Stimulated activated CD8-positive, alpha-beta memory T cell treated with anti-CD3 and anti-CD28 coated beads, Interleukin-15, amount 100 ng/mL, for 4 hours (primary cell): ENCODE measurements at regions not wholly inside any gene's neighbourhood (a gene's known extent, or its start where the extent isn't known, plus 50 kb on each side); places are given as distances from the start of the nearest gene placed in this dataset.
"Not testable (repeated sequence)": the region's sequence is repeated elsewhere in the genome, so short reads cannot be mapped to it uniquely, and the experiment has no call there.

ENCODE experiments used
- DNase-seq, 2 donors: peaks; one replicate each; pipeline ENCODE4 v3.0.0-alpha.2; 2020; ENCODE audit warnings: low read depth in 2 of 2

DNA sequence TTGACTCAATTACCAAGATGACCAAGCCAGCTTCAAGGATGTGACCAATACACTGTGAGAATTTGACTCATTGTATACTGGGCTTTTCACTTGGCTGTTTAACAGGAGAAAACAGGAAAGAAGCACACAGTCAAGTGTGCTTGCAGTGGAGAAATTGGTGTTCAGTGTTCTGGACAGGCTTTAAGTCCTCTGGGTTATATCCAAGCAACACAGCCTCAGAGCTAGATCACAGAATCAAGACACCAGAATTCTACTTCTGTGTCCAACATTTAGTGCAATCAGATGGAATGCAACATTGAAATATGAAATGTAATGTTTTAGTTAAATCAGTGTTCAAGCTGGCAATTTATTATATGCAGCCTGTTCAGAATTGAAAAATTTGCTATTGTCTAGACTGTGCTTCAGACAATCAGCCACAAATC lies 694.4 kb downstream of the LTN1 start:
- no peak for DNase-seq

DNA sequence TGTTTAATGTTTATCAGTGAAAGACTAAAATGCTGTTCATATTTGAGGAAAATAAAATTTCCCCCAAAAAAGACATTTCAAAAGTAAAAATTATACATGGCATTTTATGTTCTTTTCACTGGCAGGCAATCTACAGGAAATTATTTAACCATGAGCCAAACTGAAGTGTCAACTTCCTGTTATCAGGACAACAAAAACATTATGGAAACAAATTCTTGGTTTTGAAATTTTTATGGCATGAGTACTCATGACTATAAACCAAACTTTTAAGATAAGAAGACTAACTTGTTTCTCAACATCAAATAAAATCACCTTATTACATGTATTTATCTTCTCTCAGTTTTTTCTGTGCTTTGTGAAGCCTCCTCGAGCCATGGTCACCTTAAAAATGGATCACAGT lies 698.6 kb downstream of the LTN1 start:
- DNase-seq, result no peak

DNA sequence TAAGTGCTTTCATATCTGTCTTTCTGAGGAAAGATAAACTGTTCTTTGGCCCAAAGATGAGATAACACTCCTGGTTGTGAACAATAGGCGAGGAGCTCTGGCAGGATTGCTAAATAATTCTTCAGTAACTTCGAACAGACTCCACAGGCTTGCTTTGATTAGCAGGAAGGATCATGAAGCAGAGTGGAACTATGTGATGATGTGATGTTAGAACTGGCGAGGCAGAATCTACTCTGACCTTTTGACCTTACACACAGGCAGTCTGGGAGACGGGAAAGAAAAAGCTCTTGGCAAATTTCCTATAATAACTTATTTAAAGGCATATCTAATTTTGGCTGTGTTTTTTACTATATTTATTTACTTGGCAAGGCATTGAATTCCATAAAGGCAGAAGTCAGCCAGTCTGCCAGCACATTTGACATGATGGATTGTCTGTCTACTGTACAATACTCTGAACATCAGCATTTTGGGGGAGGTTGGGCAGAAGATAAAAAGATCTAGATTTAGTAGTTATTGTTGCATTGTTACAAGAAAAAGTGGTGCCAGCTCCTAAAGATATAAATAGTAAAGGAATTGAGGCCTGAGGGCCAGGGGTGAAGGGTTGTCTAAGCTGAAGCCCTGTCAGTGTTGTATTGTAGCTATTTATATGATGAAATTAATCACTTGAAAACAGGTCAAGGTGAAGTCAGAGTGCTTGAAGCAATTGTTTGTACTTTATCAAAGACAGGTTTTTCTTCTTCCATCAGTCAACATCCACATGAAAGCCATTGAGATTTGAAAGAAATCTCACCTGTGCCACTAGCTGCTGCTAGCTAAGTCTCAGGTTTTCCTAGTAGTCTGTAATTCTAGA lies 708.8 kb downstream of the LTN1 start:
- no peak for DNase-seq

DNA sequence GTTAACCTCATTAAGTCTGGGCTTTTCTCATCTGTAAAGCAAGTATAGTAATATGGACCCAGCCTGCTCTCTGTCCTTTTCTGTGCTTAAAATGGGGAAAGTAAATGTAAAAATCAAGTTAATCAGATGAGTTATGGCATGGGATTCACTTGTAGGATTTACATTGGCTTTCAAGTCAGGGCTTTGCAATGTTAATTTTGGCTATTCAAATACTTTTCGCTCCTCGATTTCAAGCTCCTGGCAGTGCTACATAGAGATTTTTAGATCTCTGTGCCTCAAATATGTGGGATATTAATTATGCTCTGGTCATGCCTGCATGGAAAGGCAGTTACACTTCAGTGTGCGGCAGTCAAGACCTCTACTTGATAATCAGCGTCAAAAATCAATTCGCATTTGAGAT lies 709.8 kb downstream of the LTN1 start:
- no peak for DNase-seq

DNA sequence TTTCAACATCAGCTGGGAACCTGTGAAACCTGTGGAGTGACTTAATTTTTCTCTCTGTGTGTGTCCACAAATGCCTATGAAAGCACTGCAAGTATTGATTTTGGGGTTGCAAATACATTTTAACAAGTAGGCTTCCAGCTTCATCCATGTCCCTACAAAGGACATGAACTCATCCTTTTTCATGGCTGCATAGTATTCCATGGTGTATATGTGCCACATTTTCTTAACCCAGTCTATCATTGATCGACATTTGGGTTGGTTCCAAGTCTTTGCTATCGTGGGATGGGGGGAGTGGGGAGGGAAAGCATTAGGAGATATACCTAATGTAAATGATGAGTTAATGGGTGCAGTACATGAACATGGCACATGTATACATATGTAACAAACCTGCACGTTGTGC lies 711.3 kb downstream of the LTN1 start:
- not testable (repeated sequence) for DNase-seq

- DNase-seq, result no peak
These were observed 712.1 kb downstream of the LTN1 start for GRCh38 chr21:28280611-28281010.

DNA sequence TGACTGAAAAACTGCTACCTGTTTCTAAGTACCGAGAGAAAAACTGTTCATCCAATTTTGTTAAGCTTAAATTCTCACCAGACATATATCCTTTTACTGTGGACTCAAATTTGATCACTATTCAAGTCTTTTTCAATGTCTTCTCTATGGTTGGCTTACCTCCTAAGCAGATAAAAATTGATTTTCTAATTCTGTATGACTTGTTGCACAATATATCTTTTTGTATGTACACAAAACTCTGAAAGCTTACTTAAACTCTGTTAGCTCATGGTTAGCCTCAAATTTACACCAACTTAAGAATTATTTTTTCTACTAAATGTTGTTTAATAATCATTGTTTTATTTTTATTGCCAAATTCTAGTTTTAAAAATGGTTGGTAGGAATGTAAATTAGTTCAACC lies 715.4 kb downstream of the LTN1 start:
- DNase-seq, result no peak

GRCh38 chr21:28272272-28272992 lies 720.2 kb downstream of the LTN1 start:
- DNase-seq, result no peak

DNA sequence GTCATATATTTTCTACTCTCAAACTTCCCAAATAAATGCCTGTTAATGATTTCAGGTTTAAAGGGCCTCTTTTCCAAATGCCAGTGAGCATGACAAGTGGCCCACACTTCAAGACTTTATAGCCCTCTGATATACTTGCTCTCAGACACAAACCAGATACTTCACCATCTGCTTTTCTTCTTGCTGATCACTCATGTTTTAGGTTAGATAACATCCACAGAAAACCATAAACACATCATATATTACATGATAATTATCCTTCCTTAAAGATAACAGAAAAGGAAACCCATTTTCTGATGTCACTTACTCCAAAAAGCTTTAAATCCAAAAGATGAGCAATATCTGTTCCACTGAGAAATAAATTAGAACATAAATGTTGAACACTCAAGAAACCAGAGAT lies 723.5 kb downstream of the LTN1 start:
- DNase-seq, result no peak

DNA sequence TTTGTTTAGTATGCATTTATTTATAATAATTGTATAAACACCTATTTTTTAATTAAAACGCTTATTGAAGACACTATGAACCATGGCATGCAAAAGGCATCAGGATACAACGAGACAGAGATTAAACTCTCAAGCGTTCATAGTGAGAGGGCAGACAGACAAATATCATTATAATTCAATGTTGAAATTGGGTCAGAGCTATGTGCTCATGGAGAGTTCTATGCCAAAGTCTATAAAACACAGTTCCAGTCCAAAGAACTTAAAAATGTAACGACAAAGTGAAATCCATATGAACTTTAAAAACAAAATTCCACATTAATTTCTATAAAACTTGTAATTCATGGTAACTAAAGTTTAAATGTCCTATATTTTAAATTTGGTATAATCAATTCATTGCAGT lies 724.0 kb downstream of the LTN1 start:
- DNase-seq, result no peak

- no peak for DNase-seq
These were observed 725.2 kb downstream of the LTN1 start for GRCh38 chr21:28267449-28267848.

- DNase-seq, result no peak
These were observed 726.6 kb downstream of the LTN1 start for GRCh38 chr21:28266061-28266460.

DNA sequence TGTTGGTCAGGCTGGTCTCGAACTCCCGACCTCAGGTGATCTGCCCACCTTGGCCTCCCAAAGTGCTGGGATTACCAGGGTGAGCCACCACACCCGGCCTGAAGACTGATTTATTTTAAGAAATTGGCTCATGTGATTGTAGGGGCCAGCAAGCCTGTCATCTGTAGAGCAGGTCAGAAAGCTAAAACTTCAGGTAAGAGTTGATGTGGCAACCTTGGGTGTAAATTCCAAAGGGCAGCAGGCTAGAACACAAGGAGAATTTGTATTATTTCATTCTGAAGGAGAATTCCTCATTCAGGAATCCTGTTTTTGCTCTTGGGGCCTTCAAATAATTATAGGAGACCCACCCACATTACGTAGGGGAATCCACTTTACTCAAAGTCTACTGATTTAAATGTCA lies 728.7 kb downstream of the LTN1 start:
- DNase-seq, result no peak

DNA sequence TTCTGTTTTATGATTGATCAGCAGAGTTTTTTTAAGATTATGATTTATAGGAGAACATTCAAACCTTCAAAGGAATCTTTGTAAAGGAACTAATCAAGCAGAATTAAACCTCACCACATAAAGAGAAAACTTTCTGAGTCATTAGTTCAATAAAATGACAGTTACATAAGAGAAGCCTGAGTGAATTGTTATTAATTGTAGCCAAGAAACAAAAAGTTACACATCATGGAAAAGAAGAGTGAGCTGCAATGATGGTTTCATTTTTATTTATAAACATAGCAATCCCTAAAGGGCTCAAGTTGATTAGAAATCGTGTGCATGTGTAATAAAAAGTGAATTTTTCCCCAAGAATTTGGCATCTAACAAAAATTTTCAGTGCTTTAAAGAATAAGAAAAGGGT lies 731.4 kb downstream of the LTN1 start:
- no peak for DNase-seq

DNA sequence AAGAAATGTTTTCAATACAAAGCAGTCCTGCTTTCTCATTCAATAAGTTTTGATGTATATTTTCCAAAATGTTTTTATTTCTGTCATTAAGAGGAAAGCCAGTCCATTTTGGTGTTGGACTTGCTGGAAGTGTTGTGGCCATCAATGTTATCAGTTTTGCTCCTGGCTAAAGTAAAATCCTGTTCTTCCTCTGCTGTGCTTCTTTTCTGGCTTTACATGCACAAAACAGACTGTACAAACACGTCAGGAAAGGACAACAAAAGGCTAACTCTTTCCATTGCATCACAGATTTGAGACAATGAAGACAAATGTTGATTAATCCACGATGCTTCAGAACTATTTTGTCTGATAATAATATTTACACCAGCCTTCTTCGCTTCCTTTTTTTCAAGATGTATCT lies 735.4 kb downstream of the LTN1 start:
- no peak for DNase-seq

DNA sequence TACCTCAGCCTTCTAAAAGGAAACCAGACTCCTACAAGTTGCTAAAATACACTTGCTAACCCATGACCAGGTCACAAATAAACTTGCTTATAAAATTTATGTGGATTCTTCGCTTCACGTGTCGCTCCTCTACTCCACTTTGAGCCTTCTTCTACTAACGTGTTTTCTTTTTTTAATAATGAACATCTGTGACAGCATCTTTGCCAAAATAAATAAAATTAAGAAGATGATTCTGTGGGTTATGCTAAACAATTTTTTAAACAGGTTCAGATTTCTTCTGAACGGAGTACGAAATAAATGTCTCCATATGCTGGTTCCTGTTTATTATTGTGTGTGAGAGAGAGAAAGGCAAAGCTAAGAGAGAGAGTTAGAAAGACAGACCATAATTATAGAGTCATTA lies 735.8 kb downstream of the LTN1 start:
- no peak for DNase-seq

DNA sequence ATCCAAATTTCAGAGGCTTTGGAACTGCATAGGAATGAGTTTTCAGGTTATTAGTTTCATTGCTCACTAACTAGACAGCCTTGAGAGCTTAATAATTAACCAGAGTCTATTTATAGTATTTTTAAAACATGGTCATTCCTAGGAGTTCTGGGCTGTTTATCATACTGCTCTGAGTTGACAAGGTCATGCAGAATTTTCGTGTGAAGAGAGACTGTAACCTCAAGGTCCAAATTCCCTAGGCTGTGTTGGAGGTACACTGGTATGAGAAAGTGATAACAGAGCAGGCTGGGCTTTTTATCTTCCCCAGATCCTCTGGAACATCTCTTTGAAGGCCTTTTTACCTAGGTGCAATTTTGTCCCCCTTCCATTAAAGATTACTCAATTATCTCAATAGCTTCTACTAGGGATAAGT lies 736.3 kb downstream of the LTN1 start:
- DNase-seq, result no peak

DNA sequence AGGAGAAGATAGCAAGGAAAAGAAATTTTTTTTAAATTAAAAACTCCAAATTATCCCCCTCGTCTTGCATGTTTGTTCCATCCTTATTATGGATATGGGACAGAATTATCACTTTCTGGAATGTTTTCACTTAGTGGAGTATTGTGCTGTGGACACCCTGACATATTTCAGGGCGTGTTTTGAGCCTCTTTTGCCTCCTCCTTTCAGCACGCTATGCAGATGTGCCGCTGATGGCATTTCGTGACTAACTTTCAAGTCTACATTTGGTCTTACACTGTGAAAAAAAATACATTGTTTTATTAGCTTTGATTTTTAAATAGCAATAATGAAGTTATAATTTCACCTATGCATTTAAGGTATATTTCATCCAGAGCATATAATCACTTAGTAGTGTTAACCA lies 738.7 kb downstream of the LTN1 start:
- no peak for DNase-seq

DNA sequence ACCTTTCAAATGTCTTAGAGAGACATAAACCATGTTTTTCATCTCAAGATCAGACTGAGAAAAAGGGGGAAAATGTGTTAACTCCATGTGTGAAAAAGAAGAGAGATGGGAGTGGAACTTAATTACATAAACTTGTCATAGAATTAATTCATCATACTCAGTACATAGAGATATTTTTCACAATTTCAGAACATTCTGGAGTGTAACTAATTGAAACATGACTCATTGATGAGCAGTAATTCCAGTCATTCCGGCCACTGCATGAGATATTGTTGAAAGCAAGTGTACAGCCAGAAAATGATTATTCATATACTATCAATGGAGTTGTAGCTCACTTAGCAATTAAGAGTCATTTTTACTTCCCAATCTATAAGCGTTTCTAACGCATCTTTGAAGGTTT lies 739.3 kb downstream of the LTN1 start:
- DNase-seq, result no peak

DNA sequence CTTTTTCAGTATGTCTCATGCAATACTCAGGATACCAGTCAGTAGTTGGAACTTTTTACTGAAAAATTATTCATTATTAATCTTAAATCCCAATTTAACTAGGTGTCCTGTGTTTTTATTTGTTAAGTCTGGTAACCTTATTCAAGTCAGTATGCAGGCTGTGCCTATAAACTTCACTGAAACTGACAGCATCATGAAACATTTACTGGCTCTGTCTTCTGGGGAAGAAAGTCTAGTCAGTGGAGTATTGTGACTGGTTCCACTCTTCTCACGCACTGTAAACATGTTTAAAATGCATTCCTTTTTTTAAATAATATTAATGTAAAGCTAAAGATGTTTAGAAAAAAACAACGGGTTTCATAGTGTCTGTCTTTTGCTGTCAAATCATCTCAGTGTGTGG lies 739.7 kb downstream of the LTN1 start:
- DNase-seq, result no peak

GRCh38 chr21:28250946-28251345 lies 741.7 kb downstream of the LTN1 start:
- DNase-seq, result no peak

GRCh38 chr21:28247454-28248020 lies 745.1 kb downstream of the LTN1 start:
- no peak for DNase-seq

DNA sequence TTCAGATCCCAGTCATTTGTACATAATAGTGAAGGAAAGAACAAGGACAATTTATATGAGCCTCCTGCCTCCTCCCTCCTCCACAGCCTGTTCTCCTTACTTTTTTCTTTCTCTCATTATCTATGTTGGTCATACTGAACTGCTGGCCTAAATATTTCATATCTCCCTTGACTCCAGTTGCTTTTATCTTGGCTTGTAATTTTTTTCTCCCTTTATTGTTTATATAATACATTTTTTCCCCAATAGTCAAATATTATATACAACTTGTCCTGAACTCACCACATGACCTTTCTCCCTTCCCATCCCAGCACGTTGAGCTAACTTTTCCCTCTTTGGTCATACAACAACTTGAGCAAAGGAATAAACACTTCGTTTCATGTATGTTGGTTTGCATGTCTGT lies 752.1 kb downstream of the LTN1 start:
- no peak for DNase-seq
